ENCODE measurements at regions not wholly inside any gene's neighbourhood (a gene's known extent, or its start where the extent isn't known, plus 50 kb on each side); places are given as distances from the start of the nearest gene placed in this dataset.

DNA sequence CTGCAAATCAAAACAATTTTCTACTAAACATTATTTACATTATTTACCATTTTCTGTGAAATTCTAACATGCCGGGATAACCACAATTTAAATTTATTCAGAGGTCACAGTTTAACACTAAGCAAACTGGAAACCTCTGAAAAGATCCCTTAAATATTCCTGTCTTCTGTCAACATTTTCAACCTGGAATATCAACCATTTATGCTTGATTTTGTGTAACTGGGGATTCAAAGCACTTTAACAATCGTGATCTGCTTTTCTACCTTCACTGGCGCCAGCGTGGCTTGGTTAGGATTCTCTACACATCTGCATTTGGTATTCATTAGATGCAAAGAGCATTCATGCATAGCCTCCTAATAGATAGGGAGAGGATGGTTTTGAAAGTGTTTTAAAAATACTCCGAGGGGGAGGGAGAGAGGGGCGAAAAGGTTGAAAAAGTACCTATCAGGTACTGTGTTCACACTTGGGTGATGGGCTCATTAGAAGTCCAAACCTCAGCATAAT, 59.9 kb upstream of the RAB12 start:
- Histone ChIP-seq H3K4me1 (ENCODE audit: insufficient read depth, poor library complexity, severe bottlenecking) (peaks cover 13% of the 10 kb centered on the region), H3K27ac (ENCODE audit: poor library complexity, severe bottlenecking) (no peak overlapping the region), H3K4me3 (ENCODE audit: severe bottlenecking) (no peak overlapping the region), H3K9me3 (ENCODE audit: severe bottlenecking) (no peaks in the 10 kb centered on the region), H3K36me3 (ENCODE audit: low read depth) (no peaks in the 10 kb centered on the region), H3K27me3 (ENCODE audit: insufficient read depth, poor library complexity, severe bottlenecking) (no peaks in the 10 kb centered on the region)
- DNase-seq (ENCODE audit: low spot score) (no peak), ATAC-seq (ENCODE audit: low read depth) (no peak)
- TF ChIP-seq, protein P1, sequence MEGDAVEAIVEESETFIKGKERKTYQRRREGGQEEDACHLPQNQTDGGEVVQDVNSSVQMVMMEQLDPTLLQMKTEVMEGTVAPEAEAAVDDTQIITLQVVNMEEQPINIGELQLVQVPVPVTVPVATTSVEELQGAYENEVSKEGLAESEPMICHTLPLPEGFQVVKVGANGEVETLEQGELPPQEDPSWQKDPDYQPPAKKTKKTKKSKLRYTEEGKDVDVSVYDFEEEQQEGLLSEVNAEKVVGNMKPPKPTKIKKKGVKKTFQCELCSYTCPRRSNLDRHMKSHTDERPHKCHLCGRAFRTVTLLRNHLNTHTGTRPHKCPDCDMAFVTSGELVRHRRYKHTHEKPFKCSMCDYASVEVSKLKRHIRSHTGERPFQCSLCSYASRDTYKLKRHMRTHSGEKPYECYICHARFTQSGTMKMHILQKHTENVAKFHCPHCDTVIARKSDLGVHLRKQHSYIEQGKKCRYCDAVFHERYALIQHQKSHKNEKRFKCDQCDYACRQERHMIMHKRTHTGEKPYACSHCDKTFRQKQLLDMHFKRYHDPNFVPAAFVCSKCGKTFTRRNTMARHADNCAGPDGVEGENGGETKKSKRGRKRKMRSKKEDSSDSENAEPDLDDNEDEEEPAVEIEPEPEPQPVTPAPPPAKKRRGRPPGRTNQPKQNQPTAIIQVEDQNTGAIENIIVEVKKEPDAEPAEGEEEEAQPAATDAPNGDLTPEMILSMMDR (IDR thresholded peaks at IDR 0.05; ENCODE audit: poor library complexity, severe bottlenecking): no peak

DNA sequence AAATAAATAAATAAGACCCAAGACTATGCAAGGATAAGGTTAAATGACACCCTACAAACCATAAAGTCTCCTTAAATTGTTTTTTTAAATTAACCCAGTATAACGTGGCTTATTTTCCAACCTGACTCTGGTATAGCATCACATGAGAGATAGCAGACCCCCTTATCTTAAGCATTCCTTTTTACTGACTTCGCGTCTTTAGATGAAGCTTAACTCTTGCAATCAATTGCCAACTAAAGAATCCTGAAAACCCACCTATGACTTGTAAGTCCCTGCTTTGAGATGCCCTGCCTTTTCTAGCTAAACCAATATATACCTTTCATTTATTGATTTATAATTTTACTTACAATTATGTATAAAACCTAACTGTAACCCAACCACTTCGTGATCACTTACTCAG, 57.1 kb upstream of the RAB12 start:
- Histone ChIP-seq H3K4me1 (ENCODE audit: insufficient read depth, poor library complexity, severe bottlenecking) (peaks cover 13% of the 10 kb centered on the region), H3K36me3 (ENCODE audit: low read depth) (no peaks in the 10 kb centered on the region), H3K27me3 (ENCODE audit: insufficient read depth, poor library complexity, severe bottlenecking) (no peaks in the 10 kb centered on the region), H3K9me3 (ENCODE audit: severe bottlenecking) (no peaks in the 10 kb centered on the region), H3K4me3 (ENCODE audit: severe bottlenecking) (no peak overlapping the region), H3K27ac (ENCODE audit: poor library complexity, severe bottlenecking) (peak overlapping the region; percentile 54)
- ATAC-seq (ENCODE audit: low read depth) (no peak), DNase-seq (ENCODE audit: low spot score) (no peak)
- TF ChIP-seq, protein P1 (IDR thresholded peaks at IDR 0.05; ENCODE audit: poor library complexity, severe bottlenecking): no peak

DNA sequence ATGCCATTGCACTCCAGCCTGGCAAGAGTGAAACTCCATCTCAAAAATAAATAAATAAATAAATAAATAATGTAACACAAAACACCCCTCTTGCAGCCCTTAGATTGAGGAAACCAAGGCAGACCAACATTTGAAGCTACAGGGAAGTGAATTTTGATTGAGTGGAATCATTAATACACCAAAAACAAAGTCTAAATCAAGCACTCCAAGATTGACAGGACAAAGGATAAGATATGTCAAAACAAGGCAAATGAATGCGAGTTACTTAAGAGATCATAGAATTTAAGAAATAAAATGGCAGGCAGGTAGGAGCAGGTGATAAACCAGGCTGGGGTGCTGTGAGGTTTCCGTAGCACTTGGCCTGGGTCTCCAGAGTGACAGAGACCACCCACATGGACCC, 54.9 kb upstream of the RAB12 start:
- no peaks in the 10 kb centered on the region for H3K36me3 ChIP-seq (ENCODE audit: low read depth)
- H3K9me3 ChIP-seq (ENCODE audit: severe bottlenecking): no peaks in the 10 kb centered on the region
- TF ChIP-seq, protein P1 (IDR thresholded peaks at IDR 0.05; ENCODE audit: poor library complexity, severe bottlenecking): no peak
- peaks cover 13% of the 10 kb centered on the region for H3K4me1 ChIP-seq (ENCODE audit: insufficient read depth, poor library complexity, severe bottlenecking)
- DNase-seq (ENCODE audit: low spot score) (no peak), ATAC-seq (ENCODE audit: low read depth) (no peak)
- no peaks in the 10 kb centered on the region for H3K27me3 ChIP-seq (ENCODE audit: insufficient read depth, poor library complexity, severe bottlenecking)
- H3K27ac ChIP-seq (ENCODE audit: poor library complexity, severe bottlenecking): no peak overlapping the region
- no peak overlapping the region for H3K4me3 ChIP-seq (ENCODE audit: severe bottlenecking)

DNA sequence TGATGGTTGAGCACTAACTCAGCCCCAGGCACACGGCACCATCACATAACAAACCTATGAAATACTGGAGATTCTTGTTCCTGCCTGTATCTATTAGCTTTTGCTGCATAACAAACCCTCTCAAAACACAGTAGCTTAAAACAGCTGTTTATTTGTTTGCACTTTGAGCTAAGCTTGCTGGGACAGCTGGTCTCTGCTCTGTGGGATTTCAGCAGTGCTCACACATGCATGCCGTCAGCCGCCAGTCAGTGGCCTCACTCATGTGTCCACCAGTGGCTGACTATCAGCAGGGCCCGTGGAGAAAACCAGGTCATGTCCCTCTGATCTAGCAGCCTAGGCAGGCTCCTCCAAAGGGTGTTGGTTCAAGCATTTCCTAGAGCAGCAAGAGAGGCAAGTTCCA, 52.8 kb upstream of the RAB12 start:
- peaks cover 13% of the 10 kb centered on the region for H3K4me1 ChIP-seq (ENCODE audit: insufficient read depth, poor library complexity, severe bottlenecking)
- ATAC-seq (ENCODE audit: low read depth): no peak
- TF ChIP-seq, protein P1 (IDR thresholded peaks at IDR 0.05; ENCODE audit: poor library complexity, severe bottlenecking): no peak
- no peaks in the 10 kb centered on the region for H3K27me3 ChIP-seq (ENCODE audit: insufficient read depth, poor library complexity, severe bottlenecking)
- no peaks in the 10 kb centered on the region for H3K36me3 ChIP-seq (ENCODE audit: low read depth)
- no peak for DNase-seq (ENCODE audit: low spot score)
- no peaks in the 10 kb centered on the region for H3K9me3 ChIP-seq (ENCODE audit: severe bottlenecking)
- H3K4me3 ChIP-seq (ENCODE audit: severe bottlenecking): no peak overlapping the region
- H3K27ac ChIP-seq (ENCODE audit: poor library complexity, severe bottlenecking): no peak overlapping the region
